Suprapubic skin (tissue), 4 donors: ENCODE measurements at regions not wholly inside any gene's neighbourhood (a gene's known extent, or its start where the extent isn't known, plus 50 kb on each side); places are given as distances from the start of the nearest gene placed in this dataset.

Experiments
- DNase-seq, 2 donors: peaks; one replicate each; pipeline ENCODE4 v3.0.0-alpha.2; 2019; ENCODE audit warnings: low spot score in 2 of 2
- H3K27ac ChIP-seq: fragments of 200-600 bp; sonication (generic); one replicate; pipeline ENCODE4 v1.5.1; 2019
- H3K27me3 ChIP-seq: fragments of 200-600 bp; sonication (generic); one replicate; pipeline ENCODE4 v1.5.1; 2019
- H3K36me3 ChIP-seq: fragments of 200-600 bp; sonication (generic); one replicate; pipeline ENCODE4 v1.5.1; 2019
- H3K4me1 ChIP-seq: fragments of 200-600 bp; sonication (generic); one replicate; pipeline ENCODE4 v1.5.1; 2019
- H3K4me3 ChIP-seq: fragments of 200-600 bp; sonication (generic); one replicate; pipeline ENCODE4 v1.5.1; 2019; ENCODE audit warnings: mild to moderate bottlenecking
- H3K9me3 ChIP-seq: fragments of 200-600 bp; sonication (generic); one replicate; pipeline ENCODE4 v1.5.1; 2019
- EP300 ChIP-seq: sonication (generic); formaldehyde crosslinking; IDR thresholded peaks from one replicate; pipeline ENCODE4 v1.6.1; 2017; ENCODE audit warnings: antibody characterized with exemption
- POLR2A ChIP-seq, 2 donors: fragments of 450-650 bp; IDR thresholded peaks; one replicate each; pipeline ENCODE4 v1.6.1; 2017; ENCODE audit warnings: antibody characterized with exemption in 2 of 2, mild to moderate bottlenecking in 2 of 2, moderate library complexity in 2 of 2
- POLR2AphosphoS5 ChIP-seq, 3 donors: sonication (generic); formaldehyde crosslinking; IDR thresholded peaks; one replicate each; pipeline ENCODE4 v1.6.1; 2017; ENCODE audit warnings: antibody characterized with exemption in 3 of 3
- WGBS: methylation state at CpG from one replicate; pipeline ENCODE4 v1.1.5; 2018; 5-methylcytosine and 5-hydroxymethylcytosine counted together
- TF ChIP-seq, protein P1 (sequence below), 2 donors: fragments of 200-600 bp in 1 of 2; fragments of 450-650 bp in 1 of 2; sonication (generic) in 1 of 2; IDR thresholded peaks; one replicate each; pipeline ENCODE4 v1.5.1; 2016 to 2019; ENCODE audit warnings: antibody characterized with exemption in 2 of 2, mild to moderate bottlenecking in 1 of 2, moderate library complexity in 1 of 2

DNA sequence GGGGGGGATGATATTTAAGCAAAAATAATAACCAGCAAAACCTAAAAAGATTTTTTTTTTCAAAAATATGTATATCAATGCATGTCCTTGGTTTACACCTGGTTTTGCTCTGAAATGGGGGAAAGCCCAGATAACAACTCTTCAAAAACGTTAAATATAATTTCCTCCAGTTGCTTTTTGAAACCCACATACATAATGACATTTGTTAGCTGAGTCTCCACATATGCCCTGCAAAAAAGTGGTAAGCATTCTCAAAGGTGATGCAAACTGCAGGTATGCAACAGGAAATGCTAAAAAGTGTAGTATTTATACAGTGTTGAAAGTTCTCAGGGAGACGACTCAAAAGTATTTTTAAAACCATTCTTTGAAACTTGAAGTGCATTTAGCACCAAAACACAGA, 258.6 kb downstream of the ZEB2 start:
- H3K27me3 ChIP-seq = no peaks in the 10 kb centered on the region
- H3K4me3 ChIP-seq = no peak overlapping the region
- no peaks in the 10 kb centered on the region for H3K36me3 ChIP-seq
- WGBS = 86% methylated on average over 2 of the region's 2 CpGs
- TF ChIP-seq POLR2A (IDR thresholded peaks at IDR 0.05) = no peak
- no peak for TF ChIP-seq POLR2AphosphoS5 (IDR thresholded peaks at IDR 0.05)
- TF ChIP-seq, protein P1, sequence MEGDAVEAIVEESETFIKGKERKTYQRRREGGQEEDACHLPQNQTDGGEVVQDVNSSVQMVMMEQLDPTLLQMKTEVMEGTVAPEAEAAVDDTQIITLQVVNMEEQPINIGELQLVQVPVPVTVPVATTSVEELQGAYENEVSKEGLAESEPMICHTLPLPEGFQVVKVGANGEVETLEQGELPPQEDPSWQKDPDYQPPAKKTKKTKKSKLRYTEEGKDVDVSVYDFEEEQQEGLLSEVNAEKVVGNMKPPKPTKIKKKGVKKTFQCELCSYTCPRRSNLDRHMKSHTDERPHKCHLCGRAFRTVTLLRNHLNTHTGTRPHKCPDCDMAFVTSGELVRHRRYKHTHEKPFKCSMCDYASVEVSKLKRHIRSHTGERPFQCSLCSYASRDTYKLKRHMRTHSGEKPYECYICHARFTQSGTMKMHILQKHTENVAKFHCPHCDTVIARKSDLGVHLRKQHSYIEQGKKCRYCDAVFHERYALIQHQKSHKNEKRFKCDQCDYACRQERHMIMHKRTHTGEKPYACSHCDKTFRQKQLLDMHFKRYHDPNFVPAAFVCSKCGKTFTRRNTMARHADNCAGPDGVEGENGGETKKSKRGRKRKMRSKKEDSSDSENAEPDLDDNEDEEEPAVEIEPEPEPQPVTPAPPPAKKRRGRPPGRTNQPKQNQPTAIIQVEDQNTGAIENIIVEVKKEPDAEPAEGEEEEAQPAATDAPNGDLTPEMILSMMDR (IDR thresholded peaks at IDR 0.05) = no peak
- no peak for TF ChIP-seq EP300
- no peak for DNase-seq
- H3K27ac ChIP-seq = no peak overlapping the region
- no peaks in the 10 kb centered on the region for H3K4me1 ChIP-seq
- H3K9me3 ChIP-seq = peaks cover 8% of the 10 kb centered on the region

DNA sequence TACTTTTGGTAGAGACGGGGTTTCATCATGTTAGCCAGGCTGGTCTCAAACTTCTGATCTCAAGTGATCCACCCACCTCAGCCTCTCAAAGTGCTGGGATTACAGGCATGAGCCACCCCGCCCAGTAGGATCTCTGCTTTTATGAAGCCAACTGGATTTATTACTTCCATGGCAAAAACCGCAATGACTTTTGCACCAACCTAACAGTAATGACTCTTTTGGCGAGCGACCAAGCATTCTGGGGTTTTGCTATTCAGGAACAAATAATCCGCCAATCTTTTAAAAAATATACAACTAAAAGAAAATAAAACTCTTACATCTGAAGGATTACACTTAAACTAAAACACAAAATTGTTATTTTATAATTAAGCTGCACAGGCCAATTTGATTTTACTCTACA, 260.6 kb downstream of the ZEB2 start:
- no peak overlapping the region for H3K4me3 ChIP-seq
- no peaks in the 10 kb centered on the region for H3K27me3 ChIP-seq
- H3K27ac ChIP-seq = no peak overlapping the region
- H3K9me3 ChIP-seq = peaks cover 8% of the 10 kb centered on the region
- no peak for DNase-seq
- 96% methylated on average over 6 of the region's 6 CpGs for WGBS
- H3K36me3 ChIP-seq = no peaks in the 10 kb centered on the region
- H3K4me1 ChIP-seq = no peaks in the 10 kb centered on the region
- no peak for TF ChIP-seq POLR2AphosphoS5 (IDR thresholded peaks at IDR 0.05)
- TF ChIP-seq POLR2A (IDR thresholded peaks at IDR 0.05) = no peak
- TF ChIP-seq, protein P1 (IDR thresholded peaks at IDR 0.05) = no peak
- no peak for TF ChIP-seq EP300

DNA sequence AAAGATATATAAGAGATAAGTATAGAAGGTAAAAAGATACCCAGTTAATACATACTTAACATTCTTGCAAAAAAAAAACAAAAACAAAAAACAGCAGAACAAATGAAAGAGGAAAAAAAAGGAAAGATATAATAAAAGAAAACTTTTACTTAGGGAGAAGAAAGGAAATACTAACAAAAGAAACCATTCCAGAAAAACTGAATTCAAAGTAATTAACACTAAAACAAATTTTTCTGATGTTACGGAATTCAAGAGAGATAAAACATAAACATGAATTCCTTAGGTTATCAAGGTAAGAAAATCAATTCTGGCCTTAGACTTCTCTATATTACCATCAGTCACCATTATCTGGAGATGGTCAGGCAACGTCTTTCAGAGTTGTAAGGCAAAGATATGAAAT, 261.8 kb downstream of the ZEB2 start:
- H3K4me3 ChIP-seq = no peak overlapping the region
- H3K9me3 ChIP-seq = peaks cover 15% of the 10 kb centered on the region
- no peak for TF ChIP-seq EP300
- TF ChIP-seq, protein P1 (IDR thresholded peaks at IDR 0.05) = no peak
- no peak for TF ChIP-seq POLR2AphosphoS5 (IDR thresholded peaks at IDR 0.05)
- no peak for DNase-seq
- no peaks in the 10 kb centered on the region for H3K4me1 ChIP-seq
- H3K27ac ChIP-seq = no peak overlapping the region
- WGBS = 98% methylated on average over 2 of the region's 2 CpGs
- no peaks in the 10 kb centered on the region for H3K36me3 ChIP-seq
- H3K27me3 ChIP-seq = no peaks in the 10 kb centered on the region

DNA sequence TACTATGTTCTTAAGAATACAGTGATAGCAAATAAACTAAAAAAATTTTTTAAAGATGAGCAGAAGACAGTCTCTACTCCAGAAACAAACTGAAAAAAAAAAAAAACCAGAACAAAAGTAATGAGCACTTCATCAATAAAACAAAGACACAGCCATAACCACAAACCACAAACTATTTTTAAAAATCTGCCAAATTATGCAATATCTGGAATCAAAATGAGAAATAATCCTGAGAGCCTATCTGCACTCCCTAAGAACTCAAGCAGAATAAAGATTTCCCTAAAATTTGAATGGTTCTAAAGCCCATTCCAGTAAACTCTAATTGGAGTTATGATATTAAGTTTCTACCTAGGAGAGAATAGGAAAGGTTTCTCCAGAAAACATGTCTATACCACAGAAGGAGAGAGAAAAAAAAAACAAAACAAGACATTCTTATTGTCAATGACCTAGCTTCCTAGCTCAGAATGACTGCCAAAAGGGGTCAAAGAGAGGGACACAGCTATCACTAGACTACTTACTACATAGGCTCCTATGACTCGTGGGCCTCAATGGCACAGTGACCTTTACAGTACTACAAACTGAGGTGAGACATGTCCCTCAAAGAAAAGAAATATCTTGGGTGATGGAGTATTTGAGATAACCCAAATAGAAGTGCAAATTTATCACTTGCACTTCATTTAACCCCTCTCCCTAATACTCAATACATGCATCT, 262.8 kb downstream of the ZEB2 start:
- TF ChIP-seq POLR2AphosphoS5 (IDR thresholded peaks at IDR 0.05) = no peak
- no peak for TF ChIP-seq EP300
- no peak for TF ChIP-seq POLR2A (IDR thresholded peaks at IDR 0.05)
- TF ChIP-seq, protein P1 (IDR thresholded peaks at IDR 0.05) = no peak
- 80% methylated on average over 1 of the region's 1 CpG for WGBS
- H3K36me3 ChIP-seq = no peaks in the 10 kb centered on the region
- H3K9me3 ChIP-seq = peaks cover 24% of the 10 kb centered on the region
- no peak overlapping the region for H3K4me3 ChIP-seq
- H3K27me3 ChIP-seq = no peaks in the 10 kb centered on the region
- no peaks in the 10 kb centered on the region for H3K4me1 ChIP-seq
- DNase-seq = no peak
- no peak overlapping the region for H3K27ac ChIP-seq

DNA sequence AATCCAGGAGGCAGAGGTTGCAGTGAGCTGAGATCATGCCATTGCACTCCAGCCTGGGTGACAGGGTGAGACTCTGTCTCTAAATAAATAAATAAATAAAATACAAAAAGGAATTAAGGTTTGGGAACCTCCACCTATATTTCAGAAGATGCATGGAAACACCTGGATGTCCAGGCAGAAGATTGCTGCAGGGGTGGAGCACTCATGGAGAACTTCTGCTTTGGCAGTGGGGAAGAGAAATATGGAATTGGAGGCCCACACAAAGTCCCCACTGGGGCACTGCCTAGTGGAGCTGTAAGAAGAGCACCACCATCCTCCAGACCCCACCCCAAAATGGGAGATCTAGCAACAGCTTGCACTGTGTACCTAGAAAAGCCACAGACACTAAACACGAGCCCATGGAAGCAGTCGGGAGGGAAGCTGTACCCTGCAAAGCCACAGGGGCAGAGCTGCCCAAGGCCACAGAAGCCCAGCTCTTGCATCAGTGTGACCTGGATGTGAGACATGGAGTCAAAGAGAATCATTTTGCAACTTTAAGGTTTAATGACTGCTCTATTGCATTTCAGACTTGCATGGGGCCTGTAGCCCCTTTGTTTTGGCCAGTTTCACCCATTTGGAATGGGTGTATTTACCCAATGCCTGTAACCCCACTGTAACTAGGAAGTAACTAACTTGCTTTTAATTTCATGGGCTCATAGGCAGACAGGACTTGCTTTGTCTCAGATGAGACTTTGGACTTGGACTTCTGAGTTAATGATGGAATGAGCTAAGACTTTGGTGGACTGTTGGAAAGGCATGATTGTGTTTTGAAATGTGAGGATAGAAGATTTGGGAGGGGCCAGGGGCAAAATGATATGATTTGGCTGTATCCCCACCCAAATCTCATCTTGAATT, 265.3 kb downstream of the ZEB2 start:
- no peak overlapping the region for H3K27ac ChIP-seq
- H3K4me3 ChIP-seq = no peak overlapping the region
- WGBS = 85% methylated on average over 2 of the region's 2 CpGs
- peaks cover 24% of the 10 kb centered on the region for H3K9me3 ChIP-seq
- TF ChIP-seq EP300 = no peak
- TF ChIP-seq, protein P1 (IDR thresholded peaks at IDR 0.05) = no peak
- no peak for TF ChIP-seq POLR2A (IDR thresholded peaks at IDR 0.05)
- no peak for TF ChIP-seq POLR2AphosphoS5 (IDR thresholded peaks at IDR 0.05)
- H3K36me3 ChIP-seq = no peaks in the 10 kb centered on the region
- no peaks in the 10 kb centered on the region for H3K27me3 ChIP-seq
- no peak for DNase-seq
- H3K4me1 ChIP-seq = no peaks in the 10 kb centered on the region
